ENCODE measurements at regions not wholly inside any gene's neighbourhood (a gene's known extent, or its start where the extent isn't known, plus 50 kb on each side); places are given as distances from the start of the nearest gene placed in this dataset.
"Not testable (repeated sequence)": the region's sequence is repeated elsewhere in the genome, so short reads cannot be mapped to it uniquely, and the experiment has no call there.

DNA sequence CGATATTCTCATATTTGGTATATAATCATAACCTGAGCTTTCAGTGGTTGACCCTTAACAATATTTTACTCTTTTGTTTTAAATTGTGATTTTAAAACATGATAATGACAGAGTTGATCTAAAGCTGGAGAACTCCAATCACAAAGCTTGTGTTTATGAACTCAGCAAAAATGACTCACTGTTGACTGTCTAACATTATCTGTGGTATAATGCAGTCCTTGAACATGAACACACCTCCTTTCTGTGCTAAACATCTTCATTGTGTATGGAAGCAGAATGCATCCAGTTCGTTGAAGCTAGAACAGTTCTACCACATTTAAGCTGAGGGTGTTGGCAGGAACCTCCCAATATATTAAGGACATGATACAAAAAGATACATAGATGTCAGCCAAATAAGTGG, 1030.2 kb upstream of the SEMA6A start:
- Histone ChIP-seq H3K27me3 (replicated peaks; ENCODE audit: insufficient read depth) (no peaks in the 10 kb centered on the region), H3K4me3 (no peak overlapping the region), H3K27ac (no peak overlapping the region), H3K4me1 (ENCODE audit: control insufficient read depth in 1 of 2, low read depth in 2 of 2) (no peaks in the 10 kb centered on the region), H3K36me3 (no peaks in the 10 kb centered on the region), H3K9me3 (no peaks in the 10 kb centered on the region)
- TF ChIP-seq, protein P1, sequence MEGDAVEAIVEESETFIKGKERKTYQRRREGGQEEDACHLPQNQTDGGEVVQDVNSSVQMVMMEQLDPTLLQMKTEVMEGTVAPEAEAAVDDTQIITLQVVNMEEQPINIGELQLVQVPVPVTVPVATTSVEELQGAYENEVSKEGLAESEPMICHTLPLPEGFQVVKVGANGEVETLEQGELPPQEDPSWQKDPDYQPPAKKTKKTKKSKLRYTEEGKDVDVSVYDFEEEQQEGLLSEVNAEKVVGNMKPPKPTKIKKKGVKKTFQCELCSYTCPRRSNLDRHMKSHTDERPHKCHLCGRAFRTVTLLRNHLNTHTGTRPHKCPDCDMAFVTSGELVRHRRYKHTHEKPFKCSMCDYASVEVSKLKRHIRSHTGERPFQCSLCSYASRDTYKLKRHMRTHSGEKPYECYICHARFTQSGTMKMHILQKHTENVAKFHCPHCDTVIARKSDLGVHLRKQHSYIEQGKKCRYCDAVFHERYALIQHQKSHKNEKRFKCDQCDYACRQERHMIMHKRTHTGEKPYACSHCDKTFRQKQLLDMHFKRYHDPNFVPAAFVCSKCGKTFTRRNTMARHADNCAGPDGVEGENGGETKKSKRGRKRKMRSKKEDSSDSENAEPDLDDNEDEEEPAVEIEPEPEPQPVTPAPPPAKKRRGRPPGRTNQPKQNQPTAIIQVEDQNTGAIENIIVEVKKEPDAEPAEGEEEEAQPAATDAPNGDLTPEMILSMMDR (IDR thresholded peaks at IDR 0.05): no peak
- ATAC-seq (ENCODE audit: insufficient number of reproducible peaks, low FRiP score, low read depth) (no peak), DNase-seq (ENCODE audit: low spot score) (no peak)

DNA sequence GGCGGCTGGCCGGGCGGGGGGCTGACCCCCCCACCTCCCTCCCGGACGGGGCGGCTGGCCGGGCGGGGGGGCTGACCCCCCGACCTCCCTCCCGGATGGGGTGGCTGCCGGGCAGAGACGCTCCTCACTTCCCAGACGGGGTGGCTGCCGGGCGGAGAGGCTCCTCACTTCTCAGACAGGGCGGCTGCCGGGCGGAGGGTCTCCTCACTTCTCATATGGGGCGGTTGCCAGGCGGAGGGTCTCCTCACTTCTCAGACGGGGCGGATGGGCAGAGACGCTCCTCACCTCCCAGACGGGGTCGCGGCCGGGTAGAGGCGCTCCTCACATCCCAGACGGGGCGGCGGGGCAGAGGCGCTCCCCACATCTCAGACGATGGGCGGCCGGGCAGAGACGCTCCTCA, 1025.2 kb upstream of the SEMA6A start:
- not testable (repeated sequence) for H3K27ac ChIP-seq; H3K4me3 ChIP-seq; DNase-seq (ENCODE audit: low spot score); H3K27me3 ChIP-seq (replicated peaks; ENCODE audit: insufficient read depth); ATAC-seq (ENCODE audit: insufficient number of reproducible peaks, low FRiP score, low read depth); H3K36me3 ChIP-seq; H3K9me3 ChIP-seq; H3K4me1 ChIP-seq (ENCODE audit: control insufficient read depth in 1 of 2, low read depth in 2 of 2)

DNA sequence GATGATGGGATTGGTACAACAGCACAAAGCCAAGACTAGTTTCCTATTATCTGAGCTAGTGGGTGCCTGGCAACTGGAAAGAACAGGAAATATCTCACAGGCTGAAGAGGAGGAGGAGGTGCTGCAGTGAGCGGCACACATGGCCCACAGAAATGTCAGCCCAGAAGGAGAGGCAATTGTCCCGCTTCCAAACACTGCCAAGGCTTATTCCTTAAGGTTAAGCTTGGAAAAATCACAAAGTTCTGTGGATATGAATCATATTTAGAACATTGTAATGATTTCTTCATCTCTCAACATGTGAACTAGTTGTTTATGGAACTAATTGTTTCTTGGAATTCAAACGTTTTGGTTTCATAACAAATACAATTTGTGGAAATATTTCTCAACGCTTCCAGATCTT, 1019.5 kb upstream of the SEMA6A start:
- Histone ChIP-seq H3K4me1 (ENCODE audit: control insufficient read depth in 1 of 2, low read depth in 2 of 2) (peaks cover 0 to 7% of the 10 kb centered on the region in 2 donors), H3K27ac (no peak overlapping the region), H3K4me3 (no peak overlapping the region), H3K9me3 (no peaks in the 10 kb centered on the region), H3K27me3 (replicated peaks; ENCODE audit: insufficient read depth) (no peaks in the 10 kb centered on the region), H3K36me3 (no peaks in the 10 kb centered on the region)
- TF ChIP-seq, protein P1 (IDR thresholded peaks at IDR 0.05): no peak
- ATAC-seq (ENCODE audit: insufficient number of reproducible peaks, low FRiP score, low read depth): peak; percentile 32
- no peak for DNase-seq (ENCODE audit: low spot score)

DNA sequence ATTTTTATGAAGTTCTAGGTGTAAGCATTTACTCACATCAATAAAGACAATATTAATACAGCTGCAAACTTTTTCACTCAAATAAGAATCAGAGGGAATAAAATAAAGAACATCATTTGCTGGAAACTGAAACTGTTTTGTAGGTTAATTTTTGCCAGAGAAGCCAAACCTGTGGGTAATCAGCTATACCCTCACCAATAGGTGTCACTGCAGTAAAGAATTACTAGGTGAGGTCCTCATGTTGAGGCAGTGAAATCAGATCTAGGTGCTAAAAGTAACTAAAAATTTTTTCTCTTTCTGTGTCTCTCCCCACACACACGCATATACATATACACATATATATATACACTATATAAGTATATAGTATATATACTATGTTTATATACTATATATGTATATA, 1016.3 kb upstream of the SEMA6A start:
- Histone ChIP-seq H3K9me3 (no peaks in the 10 kb centered on the region), H3K27me3 (replicated peaks; ENCODE audit: insufficient read depth) (no peaks in the 10 kb centered on the region), H3K27ac (no peak overlapping the region), H3K36me3 (no peaks in the 10 kb centered on the region), H3K4me1 (ENCODE audit: control insufficient read depth in 1 of 2, low read depth in 2 of 2) (peaks cover 0 to 7% of the 10 kb centered on the region in 2 donors), H3K4me3 (no peak overlapping the region)
- no peak for ATAC-seq (ENCODE audit: insufficient number of reproducible peaks, low FRiP score, low read depth)
- TF ChIP-seq, protein P1 (IDR thresholded peaks at IDR 0.05): no peak
- DNase-seq (ENCODE audit: low spot score): no peak

DNA sequence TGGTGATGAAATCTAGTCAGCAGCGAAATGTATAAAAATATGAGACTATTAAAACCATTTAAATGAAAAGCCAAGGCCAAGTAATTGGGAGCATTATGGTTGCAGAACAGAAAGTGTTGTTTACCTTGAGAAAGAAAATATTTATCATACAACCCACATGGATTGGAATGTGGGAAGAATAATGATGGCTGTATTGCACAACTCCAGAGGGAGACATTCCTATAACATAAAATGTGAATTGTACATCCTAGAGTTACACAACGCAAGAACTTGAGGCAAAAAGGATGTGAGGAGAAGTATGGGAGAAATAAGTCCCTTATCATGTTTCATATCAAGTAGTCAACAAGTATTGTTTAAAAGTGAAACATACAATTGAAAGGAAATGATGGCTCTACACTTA, 1014.0 kb upstream of the SEMA6A start:
- TF ChIP-seq, protein P1 (IDR thresholded peaks at IDR 0.05): no peak
- ATAC-seq (ENCODE audit: insufficient number of reproducible peaks, low FRiP score, low read depth) (no peak), DNase-seq (ENCODE audit: low spot score) (no peak)
- no peaks in the 10 kb centered on the region for H3K36me3 ChIP-seq
- no peaks in the 10 kb centered on the region for H3K27me3 ChIP-seq (replicated peaks; ENCODE audit: insufficient read depth)
- H3K4me1 ChIP-seq (ENCODE audit: control insufficient read depth in 1 of 2, low read depth in 2 of 2): peaks cover 0 to 3% of the 10 kb centered on the region in 2 donors
- no peaks in the 10 kb centered on the region for H3K9me3 ChIP-seq
- H3K27ac ChIP-seq: no peak overlapping the region
- H3K4me3 ChIP-seq: no peak overlapping the region

DNA sequence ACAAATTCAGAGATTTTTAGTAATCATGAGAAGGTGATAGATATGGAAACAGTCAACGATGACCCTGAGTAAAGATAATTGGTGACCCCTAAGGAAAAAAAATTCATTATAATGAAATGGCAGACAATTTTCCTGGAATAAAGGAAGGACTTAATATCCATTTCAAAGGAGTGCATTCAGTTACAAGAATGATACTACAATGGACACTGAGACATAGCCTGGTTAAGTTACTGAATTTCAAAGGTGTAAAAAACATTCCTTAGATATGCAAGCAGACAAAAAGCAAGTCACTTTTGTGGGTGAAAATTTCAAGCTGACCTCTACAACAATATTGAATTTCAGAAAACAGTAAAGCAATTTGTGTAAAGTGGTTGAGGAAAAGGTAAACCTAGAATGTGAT, 1012.5 kb upstream of the SEMA6A start:
- DNase-seq (ENCODE audit: low spot score) (no peak), ATAC-seq (ENCODE audit: insufficient number of reproducible peaks, low FRiP score, low read depth) (no peak)
- TF ChIP-seq, protein P1 (IDR thresholded peaks at IDR 0.05): no peak
- H3K4me3 ChIP-seq: no peak overlapping the region
- no peaks in the 10 kb centered on the region for H3K9me3 ChIP-seq
- H3K27me3 ChIP-seq (replicated peaks; ENCODE audit: insufficient read depth): no peaks in the 10 kb centered on the region
- H3K27ac ChIP-seq: no peak overlapping the region
- H3K4me1 ChIP-seq (ENCODE audit: control insufficient read depth in 1 of 2, low read depth in 2 of 2): no peaks in the 10 kb centered on the region
- H3K36me3 ChIP-seq: no peaks in the 10 kb centered on the region

All from thoracic aorta (tissue), 2 donors.